SJSA1 (cell line): ENCODE measurements at regions not wholly inside any gene's neighbourhood (a gene's known extent, or its start where the extent isn't known, plus 50 kb on each side); places are given as distances from the start of the nearest gene placed in this dataset.

Source experiments
- DNase-seq, 2 experiments: peaks; one replicate each; pipeline ENCODE4 v3.0.0-alpha.2; 2015 to 2020; ENCODE audit warnings: low spot score in 2 of 2, low read depth in 1 of 2
- H3K27ac ChIP-seq: fragments of 250-450 bp; sonication (Bioruptor Pico); 2 replicates; pipeline ENCODE4 v1.5.1; 2020; ENCODE audit warnings: mild to moderate bottlenecking, moderate library complexity
- H3K27me3 ChIP-seq: fragments of 250-450 bp; sonication (Bioruptor Pico); replicated peaks from 2 replicates; pipeline ENCODE4 v1.5.1; 2020; ENCODE audit warnings: mild to moderate bottlenecking, moderate library complexity
- H3K36me3 ChIP-seq: fragments of 250-450 bp; sonication (Bioruptor Pico); 2 replicates; pipeline ENCODE4 v1.5.1; 2020; ENCODE audit warnings: mild to moderate bottlenecking
- H3K4me1 ChIP-seq: fragments of 250-450 bp; sonication (Bioruptor Pico); replicated peaks from 2 replicates; pipeline ENCODE4 v1.6.1; 2021; ENCODE audit warnings: mild to moderate bottlenecking
- H3K4me3 ChIP-seq: fragments of 250-450 bp; sonication (Bioruptor Pico); 2 replicates; pipeline ENCODE4 v1.5.1; 2020; ENCODE audit warnings: mild to moderate bottlenecking
- H3K9me3 ChIP-seq: fragments of 250-450 bp; sonication (Bioruptor Pico); replicated peaks from 2 replicates; pipeline ENCODE4 v1.5.1; 2020; ENCODE audit warnings: mild to moderate bottlenecking

DNA sequence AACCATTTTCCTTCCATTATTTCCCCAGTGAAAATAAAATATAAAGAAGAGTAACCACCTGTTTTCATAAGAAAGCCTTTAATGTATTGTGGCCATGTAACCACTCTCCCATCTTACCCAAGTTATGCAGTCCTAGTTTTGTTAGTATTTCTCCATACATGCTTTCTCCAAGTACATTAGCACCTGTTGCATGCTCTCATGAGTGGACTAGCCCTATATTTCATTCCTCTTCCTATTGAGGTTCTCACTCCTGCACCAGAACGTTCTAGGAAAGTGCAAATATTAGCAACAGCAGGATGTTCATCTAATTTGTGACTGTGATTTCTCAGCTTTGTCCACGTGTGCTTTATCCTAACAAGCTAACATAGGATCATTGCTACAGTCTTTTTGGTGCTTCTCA lies 155.1 kb upstream of the NPVF start:
- Histone ChIP-seq H3K36me3 (no peaks in the 10 kb centered on the region), H3K9me3 (no peaks in the 10 kb centered on the region), H3K4me3 (no peak overlapping the region), H3K27me3 (no peaks in the 10 kb centered on the region), H3K27ac (no peak overlapping the region), H3K4me1 (no peaks in the 10 kb centered on the region)
- DNase-seq = no peak

DNA sequence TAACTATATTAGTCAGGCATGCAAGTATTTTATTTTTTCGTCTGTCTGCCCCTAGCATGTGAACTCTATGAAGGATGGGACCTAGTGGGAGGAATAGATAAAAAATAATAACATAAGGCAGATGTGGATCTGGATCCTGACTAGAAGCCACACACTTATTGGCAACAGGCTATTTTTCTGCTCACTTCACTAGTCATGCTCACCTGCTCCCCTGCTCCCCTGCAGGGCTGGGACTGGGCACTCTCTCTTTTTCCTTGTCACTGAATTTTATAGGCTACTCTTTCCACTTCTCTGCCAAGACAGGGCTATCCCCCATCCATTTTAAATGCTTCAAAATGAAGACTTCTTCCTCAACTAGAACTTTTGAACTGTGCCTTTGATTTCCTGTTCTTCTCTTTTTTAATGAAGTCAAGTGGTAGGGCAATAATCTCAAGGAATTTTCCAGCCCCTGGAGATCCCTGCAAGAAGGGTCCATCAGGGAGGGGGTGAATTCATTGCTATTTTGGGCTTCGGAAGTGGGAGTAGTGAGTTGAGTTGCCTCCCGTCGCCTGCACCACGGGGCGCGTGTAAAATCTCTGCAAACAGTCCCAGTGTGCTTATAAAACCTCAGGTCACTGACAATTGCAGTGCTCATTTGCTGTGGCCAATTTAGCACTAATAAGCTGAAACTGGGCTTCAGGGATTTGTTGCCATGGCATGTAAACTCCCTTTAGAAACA lies 156.7 kb upstream of the NPVF start:
- Histone ChIP-seq H3K4me1 (no peaks in the 10 kb centered on the region), H3K36me3 (no peaks in the 10 kb centered on the region), H3K9me3 (no peaks in the 10 kb centered on the region), H3K27me3 (no peaks in the 10 kb centered on the region), H3K4me3 (no peak overlapping the region), H3K27ac (no peak overlapping the region)
- no peak for DNase-seq

DNA sequence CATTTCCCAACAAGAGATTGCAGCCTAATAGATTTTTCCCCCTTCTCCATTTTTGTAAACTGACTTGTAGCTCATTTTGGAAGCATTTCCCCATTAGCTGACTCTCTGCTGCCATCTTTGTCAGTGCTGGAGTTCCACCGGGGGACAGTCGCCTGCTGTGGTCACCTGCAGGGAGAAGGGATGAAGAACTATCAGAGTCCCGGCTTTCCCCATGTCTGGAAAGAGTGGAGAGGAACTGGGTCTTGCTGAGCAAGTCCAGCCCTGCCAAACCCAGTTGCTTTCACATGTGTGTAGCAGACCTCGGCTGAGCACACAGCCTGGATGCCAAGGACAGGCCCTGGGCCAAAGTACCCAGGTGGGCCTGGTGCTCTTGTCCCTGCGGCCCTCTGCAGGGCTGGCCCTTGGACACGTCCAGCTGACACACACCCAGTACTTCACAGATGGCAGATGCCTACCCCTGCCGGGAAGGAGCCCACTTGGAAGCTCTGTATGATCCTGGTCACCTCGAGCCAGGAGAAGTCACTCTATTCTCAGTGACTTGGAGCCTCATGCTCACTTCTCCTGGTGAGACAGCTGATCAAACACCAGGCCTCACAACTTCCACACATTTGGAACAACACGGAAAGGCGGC lies 157.3 kb upstream of the NPVF start:
- H3K9me3 ChIP-seq = no peaks in the 10 kb centered on the region
- DNase-seq = no peak

GRCh38 chr7:25386311-25386744 lies 158.0 kb upstream of the NPVF start:
- Histone ChIP-seq H3K4me1 (no peaks in the 10 kb centered on the region), H3K9me3 (no peaks in the 10 kb centered on the region), H3K4me3 (no peak overlapping the region), H3K27me3 (no peaks in the 10 kb centered on the region), H3K27ac (no peak overlapping the region), H3K36me3 (no peaks in the 10 kb centered on the region)
- DNase-seq = no peak

More for the DNA sequence above, 157.3 kb upstream of the NPVF start:
- Histone ChIP-seq H3K4me3 (no peak overlapping the region), H3K36me3 (no peaks in the 10 kb centered on the region), H3K27me3 (no peaks in the 10 kb centered on the region), H3K4me1 (no peaks in the 10 kb centered on the region), H3K27ac (no peak overlapping the region)

DNA sequence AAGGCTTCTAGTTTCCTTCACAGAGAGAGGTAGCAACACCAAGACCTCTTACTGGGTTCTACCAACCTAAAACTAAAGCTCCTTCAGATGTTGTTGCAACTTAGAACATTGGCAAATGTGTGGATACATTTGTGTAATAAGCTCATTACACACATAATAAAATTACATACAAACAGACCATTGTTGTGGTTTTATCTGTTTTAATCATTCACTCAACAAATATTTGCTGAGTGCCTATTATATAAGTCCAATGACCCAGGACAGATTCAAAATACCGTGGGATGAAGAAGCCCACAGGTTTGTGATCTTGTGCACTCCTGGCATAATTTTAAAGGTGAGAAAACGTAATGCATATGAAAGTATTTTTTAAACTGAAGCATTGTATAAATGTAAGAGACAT lies 160.4 kb upstream of the NPVF start:
- no peaks in the 10 kb centered on the region for H3K36me3 ChIP-seq
- no peak overlapping the region for H3K27ac ChIP-seq
- H3K4me1 ChIP-seq = peaks cover 15% of the 10 kb centered on the region
- H3K27me3 ChIP-seq = no peaks in the 10 kb centered on the region
- DNase-seq = no peak
- H3K4me3 ChIP-seq = no peak overlapping the region
- no peaks in the 10 kb centered on the region for H3K9me3 ChIP-seq

DNA sequence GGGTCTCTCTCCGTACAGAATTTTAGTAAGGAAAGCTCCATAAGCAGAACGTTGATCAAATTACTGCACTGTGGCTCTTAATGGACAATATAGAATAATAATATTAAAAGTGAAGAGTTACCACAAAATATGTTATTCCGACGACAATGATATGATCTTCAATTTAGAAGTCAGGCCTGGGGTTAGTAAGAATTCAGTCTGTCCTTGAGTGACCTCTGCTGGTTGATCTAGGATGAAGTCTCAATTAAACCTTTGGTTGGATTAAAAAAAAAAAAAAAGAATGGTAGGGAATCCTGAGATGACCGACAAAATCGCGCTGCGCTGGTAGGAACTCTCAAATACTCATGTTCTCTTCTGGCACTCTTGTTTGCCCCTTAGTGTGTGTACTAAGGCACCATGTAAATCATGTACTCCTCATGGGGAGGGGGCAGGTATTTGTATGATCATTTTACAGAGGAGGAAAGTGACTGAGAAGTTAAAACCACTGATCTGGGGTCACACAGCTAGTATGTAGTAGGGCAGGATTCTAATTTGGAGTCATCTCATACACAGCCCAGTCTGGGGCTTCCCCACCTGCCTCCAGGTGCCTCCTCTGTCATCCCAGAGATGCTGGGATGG lies 161.3 kb upstream of the NPVF start:
- H3K27ac ChIP-seq = no peak overlapping the region
- no peaks in the 10 kb centered on the region for H3K27me3 ChIP-seq
- H3K4me3 ChIP-seq = no peak overlapping the region
- H3K4me1 ChIP-seq = peaks cover 15% of the 10 kb centered on the region
- no peaks in the 10 kb centered on the region for H3K36me3 ChIP-seq
- peak in 1 of 2 experiments; percentile 48 for DNase-seq
- H3K9me3 ChIP-seq = no peaks in the 10 kb centered on the region

GRCh38 chr7:25391295-25391861 lies 163.1 kb upstream of the NPVF start:
- Histone ChIP-seq H3K4me3 (no peak overlapping the region), H3K36me3 (no peaks in the 10 kb centered on the region), H3K27me3 (no peaks in the 10 kb centered on the region), H3K4me1 (peaks cover 15% of the 10 kb centered on the region), H3K9me3 (no peaks in the 10 kb centered on the region), H3K27ac (no peak overlapping the region)
- DNase-seq = peak in 1 of 2 experiments; percentile 32

DNA sequence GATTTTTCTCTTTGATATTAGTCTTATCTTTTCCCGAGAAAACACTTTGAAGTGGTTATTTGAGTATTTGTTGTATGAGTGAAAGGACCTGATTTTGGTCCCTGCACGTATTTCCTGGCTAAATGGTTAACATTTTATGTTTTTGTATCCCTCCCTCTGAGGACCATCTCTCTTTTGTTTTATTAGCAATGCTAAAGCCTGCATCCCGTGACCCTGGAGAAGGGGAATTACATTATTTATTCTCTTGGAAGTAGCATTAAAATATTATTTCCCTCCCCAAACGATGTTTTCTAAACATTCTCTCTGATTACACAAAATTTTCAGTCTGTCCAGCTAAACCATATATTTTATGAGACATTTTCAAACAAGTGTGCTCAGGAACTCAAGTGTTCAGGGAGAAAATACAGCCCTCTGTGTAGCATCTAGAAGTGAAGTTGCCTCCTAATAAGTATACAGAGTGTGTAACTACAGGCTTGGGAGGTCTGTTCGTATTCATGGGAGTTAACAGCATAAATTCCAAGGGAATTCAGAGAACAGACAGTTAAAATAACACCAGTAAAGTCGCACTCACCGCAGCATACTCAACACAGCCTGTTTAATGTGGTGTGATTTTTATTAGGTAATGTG lies 163.8 kb upstream of the NPVF start:
- no peaks in the 10 kb centered on the region for H3K9me3 ChIP-seq
- no peak for DNase-seq
- H3K4me3 ChIP-seq = no peak overlapping the region
- H3K4me1 ChIP-seq = peaks cover 15% of the 10 kb centered on the region
- no peaks in the 10 kb centered on the region for H3K36me3 ChIP-seq
- H3K27me3 ChIP-seq = no peaks in the 10 kb centered on the region
- H3K27ac ChIP-seq = peak overlapping the region; percentile 41

DNA sequence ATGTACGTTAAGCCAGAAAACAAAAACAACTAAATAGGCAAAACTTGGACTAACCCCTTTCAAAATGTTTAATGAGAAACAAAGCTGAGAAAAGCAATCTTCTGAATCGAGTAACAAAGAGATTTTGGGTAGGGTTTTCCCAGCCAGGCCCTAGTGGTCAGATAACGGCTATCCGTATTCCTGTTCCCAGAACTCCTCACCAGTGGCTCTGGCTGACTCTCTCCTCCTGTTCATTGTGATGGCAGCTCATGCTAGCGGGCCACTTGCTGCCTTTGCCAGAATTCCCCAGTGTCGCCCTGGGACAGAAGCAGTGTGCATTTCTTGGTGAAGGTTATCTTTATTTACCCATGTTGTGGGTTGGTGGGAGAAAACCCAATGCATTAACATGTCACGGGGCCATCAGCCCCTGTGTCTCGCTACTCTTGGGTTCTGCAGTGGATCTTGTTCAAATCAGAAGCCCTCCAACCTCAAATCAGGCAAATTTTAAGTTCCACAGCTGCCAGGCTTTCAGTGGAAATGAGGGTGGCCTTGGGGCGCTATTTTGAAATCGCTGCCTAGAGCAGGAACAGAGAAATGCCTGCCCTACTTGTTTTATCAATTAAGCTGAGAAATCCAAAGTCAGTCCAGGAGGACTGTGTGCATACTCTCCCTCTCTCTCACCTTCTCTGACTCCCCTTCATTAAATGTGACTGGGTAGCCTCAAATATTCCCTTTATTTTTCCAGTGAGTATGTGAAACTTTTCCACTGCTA lies 164.5 kb upstream of the NPVF start:
- Histone ChIP-seq H3K27ac (peak overlapping the region; percentile 41), H3K27me3 (no peaks in the 10 kb centered on the region), H3K4me1 (peaks cover 15% of the 10 kb centered on the region), H3K9me3 (no peaks in the 10 kb centered on the region), H3K36me3 (no peaks in the 10 kb centered on the region), H3K4me3 (no peak overlapping the region)
- DNase-seq = peak in 1 of 2 experiments; percentile 57

DNA sequence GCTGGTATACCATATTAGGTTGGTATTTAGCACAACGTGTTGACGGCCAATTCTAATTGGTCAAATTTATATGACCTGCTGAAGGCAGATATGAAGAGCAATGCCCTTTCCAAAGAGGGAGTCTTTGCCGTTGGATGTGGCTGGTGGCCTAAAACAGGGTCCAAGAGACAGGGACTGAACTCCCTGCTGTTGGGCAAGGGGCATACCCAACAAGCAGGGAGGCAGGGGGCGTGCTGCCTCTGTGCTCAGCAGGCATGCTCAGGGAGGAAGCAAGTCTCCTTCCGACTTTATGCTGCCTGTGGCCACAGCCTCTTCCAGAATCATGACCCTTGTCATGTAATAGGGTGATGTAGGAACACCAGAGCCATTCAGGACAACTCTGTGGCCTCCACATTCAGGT lies 167.7 kb upstream of the NPVF start:
- no peaks in the 10 kb centered on the region for H3K36me3 ChIP-seq
- peaks cover 8% of the 10 kb centered on the region; the same call in 1 of the 2 replicates for H3K27me3 ChIP-seq
- no peak overlapping the region for H3K4me3 ChIP-seq
- H3K4me1 ChIP-seq = peaks cover 15% of the 10 kb centered on the region
- no peak overlapping the region for H3K27ac ChIP-seq
- no peaks in the 10 kb centered on the region for H3K9me3 ChIP-seq
- DNase-seq = no peak

DNA sequence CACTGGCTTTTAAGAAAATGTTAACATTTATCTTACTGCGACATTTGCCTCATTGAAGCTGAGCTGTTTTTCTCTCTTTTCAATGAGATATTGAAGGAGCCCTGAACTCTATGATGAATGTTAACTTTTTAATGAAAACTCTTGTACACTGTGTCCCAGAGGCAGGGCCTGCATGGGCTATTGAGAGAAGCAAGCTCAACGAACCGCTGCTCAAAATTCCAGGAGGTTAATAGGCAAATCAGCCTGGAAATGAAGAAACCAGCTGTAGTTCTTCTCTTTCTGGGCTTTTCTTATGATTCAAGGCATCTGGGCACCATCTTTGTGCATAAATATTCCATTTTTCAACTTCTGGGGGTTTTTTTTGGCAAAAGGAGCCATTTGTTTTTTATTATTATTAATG lies 168.4 kb upstream of the NPVF start:
- H3K27ac ChIP-seq = no peak overlapping the region
- peaks cover 13% of the 10 kb centered on the region for H3K4me1 ChIP-seq
- H3K27me3 ChIP-seq = peaks cover 8% of the 10 kb centered on the region; the same call in 1 of the 2 replicates
- no peaks in the 10 kb centered on the region for H3K9me3 ChIP-seq
- H3K36me3 ChIP-seq = no peaks in the 10 kb centered on the region
- H3K4me3 ChIP-seq = no peak overlapping the region
- DNase-seq = no peak

GRCh38 chr7:25398418-25398817 lies 170.1 kb upstream of the NPVF start:
- H3K9me3 ChIP-seq = no peaks in the 10 kb centered on the region
- H3K4me1 ChIP-seq = no peaks in the 10 kb centered on the region
- H3K27me3 ChIP-seq = peaks cover 8% of the 10 kb centered on the region; the same call in 1 of the 2 replicates
- no peak for DNase-seq
- no peak overlapping the region for H3K27ac ChIP-seq
- H3K36me3 ChIP-seq = no peaks in the 10 kb centered on the region
- H3K4me3 ChIP-seq = no peak overlapping the region
